ENCODE measurements at regions not wholly inside any gene's neighbourhood (a gene's known extent, or its start where the extent isn't known, plus 50 kb on each side); places are given as distances from the start of the nearest gene placed in this dataset.

GRCh38 chr19:56974556-56975207 lies 134.2 kb upstream of the PEG3 start:
- TF ChIP-seq, protein P1, sequence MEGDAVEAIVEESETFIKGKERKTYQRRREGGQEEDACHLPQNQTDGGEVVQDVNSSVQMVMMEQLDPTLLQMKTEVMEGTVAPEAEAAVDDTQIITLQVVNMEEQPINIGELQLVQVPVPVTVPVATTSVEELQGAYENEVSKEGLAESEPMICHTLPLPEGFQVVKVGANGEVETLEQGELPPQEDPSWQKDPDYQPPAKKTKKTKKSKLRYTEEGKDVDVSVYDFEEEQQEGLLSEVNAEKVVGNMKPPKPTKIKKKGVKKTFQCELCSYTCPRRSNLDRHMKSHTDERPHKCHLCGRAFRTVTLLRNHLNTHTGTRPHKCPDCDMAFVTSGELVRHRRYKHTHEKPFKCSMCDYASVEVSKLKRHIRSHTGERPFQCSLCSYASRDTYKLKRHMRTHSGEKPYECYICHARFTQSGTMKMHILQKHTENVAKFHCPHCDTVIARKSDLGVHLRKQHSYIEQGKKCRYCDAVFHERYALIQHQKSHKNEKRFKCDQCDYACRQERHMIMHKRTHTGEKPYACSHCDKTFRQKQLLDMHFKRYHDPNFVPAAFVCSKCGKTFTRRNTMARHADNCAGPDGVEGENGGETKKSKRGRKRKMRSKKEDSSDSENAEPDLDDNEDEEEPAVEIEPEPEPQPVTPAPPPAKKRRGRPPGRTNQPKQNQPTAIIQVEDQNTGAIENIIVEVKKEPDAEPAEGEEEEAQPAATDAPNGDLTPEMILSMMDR (IDR thresholded peaks at IDR 0.05): no peak
- no peak for TF ChIP-seq EZH2 (IDR thresholded peaks at IDR 0.05)
